ENCODE measurements at regions not wholly inside any gene's neighbourhood (a gene's known extent, or its start where the extent isn't known, plus 50 kb on each side); places are given as distances from the start of the nearest gene placed in this dataset.

DNA sequence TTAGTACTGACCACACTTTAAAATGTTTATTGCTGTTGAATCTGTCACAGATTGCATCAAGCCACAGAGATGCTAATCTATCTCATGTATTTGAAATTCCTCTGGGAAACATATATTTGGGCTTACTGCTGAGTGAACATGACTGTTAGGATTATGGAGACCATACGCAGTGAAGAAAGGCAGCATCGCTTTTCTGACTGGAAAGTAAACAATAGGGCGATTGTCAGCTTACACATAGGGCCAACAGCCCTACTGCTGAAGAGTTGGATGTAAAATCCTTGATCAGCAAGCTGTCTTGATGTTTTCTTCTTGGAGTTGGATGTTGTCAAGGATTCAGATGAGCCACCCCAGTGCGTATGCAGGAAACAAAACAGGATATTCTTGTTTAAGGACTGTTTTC lies 368.7 kb upstream of the ADGRL2 start:
- TF ChIP-seq, protein P1, sequence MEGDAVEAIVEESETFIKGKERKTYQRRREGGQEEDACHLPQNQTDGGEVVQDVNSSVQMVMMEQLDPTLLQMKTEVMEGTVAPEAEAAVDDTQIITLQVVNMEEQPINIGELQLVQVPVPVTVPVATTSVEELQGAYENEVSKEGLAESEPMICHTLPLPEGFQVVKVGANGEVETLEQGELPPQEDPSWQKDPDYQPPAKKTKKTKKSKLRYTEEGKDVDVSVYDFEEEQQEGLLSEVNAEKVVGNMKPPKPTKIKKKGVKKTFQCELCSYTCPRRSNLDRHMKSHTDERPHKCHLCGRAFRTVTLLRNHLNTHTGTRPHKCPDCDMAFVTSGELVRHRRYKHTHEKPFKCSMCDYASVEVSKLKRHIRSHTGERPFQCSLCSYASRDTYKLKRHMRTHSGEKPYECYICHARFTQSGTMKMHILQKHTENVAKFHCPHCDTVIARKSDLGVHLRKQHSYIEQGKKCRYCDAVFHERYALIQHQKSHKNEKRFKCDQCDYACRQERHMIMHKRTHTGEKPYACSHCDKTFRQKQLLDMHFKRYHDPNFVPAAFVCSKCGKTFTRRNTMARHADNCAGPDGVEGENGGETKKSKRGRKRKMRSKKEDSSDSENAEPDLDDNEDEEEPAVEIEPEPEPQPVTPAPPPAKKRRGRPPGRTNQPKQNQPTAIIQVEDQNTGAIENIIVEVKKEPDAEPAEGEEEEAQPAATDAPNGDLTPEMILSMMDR (IDR thresholded peaks at IDR 0.05; ENCODE audit: insufficient read depth, low read length): no peak
- no peak for TF ChIP-seq POLR2AphosphoS5 (IDR thresholded peaks at IDR 0.05; ENCODE audit: low read depth)
